HG03025 (cell line): ENCODE measurements at regions not wholly inside any gene's neighbourhood (a gene's known extent, or its start where the extent isn't known, plus 50 kb on each side); places are given as distances from the start of the nearest gene placed in this dataset.
"Not testable (repeated sequence)": the region's sequence is repeated elsewhere in the genome, so short reads cannot be mapped to it uniquely, and the experiment has no call there.

ENCODE experiments used
- ATAC-seq: cut with Tn5 transposase; IDR thresholded peaks from one replicate; pipeline ENCODE4 v1.9.1; 2021; ENCODE audit warnings: mild to moderate bottlenecking, moderate library complexity; ENCODE audit not compliant: unreplicated experiment, low FRiP score

- ATAC-seq = no peak
Measured at GRCh38 chr2:31739161-31739560, 158.4 kb upstream of the SRD5A2 start.

- ATAC-seq = no peak
Measured at GRCh38 chr2:31736695-31737454, 156.1 kb upstream of the SRD5A2 start.

- ATAC-seq = no peak
Measured at GRCh38 chr2:31735716-31736115, 155.0 kb upstream of the SRD5A2 start.

GRCh38 chr2:31729442-31730092, 148.8 kb upstream of the SRD5A2 start:
- ATAC-seq = no peak

- ATAC-seq = no peak
Measured at GRCh38 chr2:31729065-31729439, 148.3 kb upstream of the SRD5A2 start.

GRCh38 chr2:31728406-31729064, 147.8 kb upstream of the SRD5A2 start:
- no peak for ATAC-seq

DNA sequence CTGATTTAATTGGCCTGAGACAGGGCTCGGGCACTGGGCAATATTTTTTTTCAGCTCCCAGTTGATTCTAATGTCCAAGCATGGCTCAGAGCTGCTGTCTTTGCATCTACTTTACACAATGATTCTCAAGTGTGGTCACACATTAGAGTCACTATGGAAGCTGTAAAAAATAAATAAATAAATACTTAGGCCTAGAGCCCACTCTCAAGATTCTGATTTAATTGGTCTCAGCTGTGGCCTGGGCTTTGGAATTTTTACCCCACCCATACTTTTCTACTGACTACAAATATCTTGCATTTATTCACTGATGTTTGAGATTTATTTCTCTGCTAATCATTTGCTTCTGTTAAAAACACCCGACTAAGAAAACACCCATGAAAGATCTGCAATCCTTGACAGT, 145.7 kb upstream of the SRD5A2 start:
- ATAC-seq = no peak

- no peak for ATAC-seq
Measured at GRCh38 chr2:31725444-31725843, 144.7 kb upstream of the SRD5A2 start.

GRCh38 chr2:31711737-31712136, 131.0 kb upstream of the SRD5A2 start:
- no peak for ATAC-seq

GRCh38 chr2:31710121-31710520, 129.4 kb upstream of the SRD5A2 start:
- ATAC-seq = no peak

DNA sequence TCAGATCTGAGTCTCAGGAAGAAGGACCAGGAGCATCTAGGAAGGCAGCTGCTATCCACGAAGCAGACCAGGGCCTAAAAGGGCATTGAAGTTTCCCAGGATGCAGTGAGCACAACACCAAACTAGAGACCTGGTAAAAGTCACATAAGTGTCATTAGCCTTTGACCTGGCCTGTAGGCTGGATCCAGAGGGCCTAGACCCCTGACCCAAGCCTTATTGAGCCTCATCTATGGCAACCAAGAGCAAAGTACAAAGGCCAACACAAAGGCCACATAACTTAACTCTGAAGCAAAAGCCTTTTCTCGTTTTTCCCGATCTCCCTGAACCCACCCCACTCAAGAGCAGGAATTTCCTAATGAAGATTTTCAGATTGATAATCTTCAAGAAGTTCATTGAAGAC, 127.3 kb upstream of the SRD5A2 start:
- no peak for ATAC-seq

DNA sequence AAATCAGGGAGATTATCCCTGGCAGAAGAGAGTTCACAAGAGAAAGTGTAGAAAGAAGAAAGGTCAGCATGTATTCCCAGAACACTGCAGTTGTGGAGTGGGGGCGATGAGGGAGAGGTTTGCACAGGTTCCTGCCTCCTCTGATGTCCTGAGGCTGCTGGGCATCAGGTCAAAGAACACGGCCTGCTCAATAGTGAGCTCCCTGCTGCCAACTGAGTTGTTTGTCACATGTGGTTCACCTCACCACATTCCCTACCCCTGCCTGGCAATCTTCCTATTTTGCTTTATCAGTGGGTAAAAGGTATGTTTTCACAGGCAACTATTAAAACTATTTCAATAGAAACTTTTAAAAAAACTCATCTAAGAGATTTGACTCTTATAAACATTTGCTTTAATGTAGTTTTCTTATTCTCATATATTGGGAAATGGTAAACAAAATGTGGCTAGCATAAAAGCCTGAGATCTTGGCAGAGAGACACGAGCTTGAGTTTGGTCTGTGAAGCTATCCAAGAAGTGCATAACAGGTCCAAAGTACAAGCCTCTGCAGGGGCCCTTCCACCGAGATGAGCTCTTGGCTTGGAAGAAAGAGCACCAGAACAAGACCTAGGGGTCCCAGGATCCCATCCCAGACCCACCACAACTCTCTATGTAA, 123.9 kb upstream of the SRD5A2 start:
- ATAC-seq = no peak

GRCh38 chr2:31703253-31703652, 122.5 kb upstream of the SRD5A2 start:
- no peak for ATAC-seq

- ATAC-seq = no peak
Measured at GRCh38 chr2:31698722-31699121, 118.0 kb upstream of the SRD5A2 start.

GRCh38 chr2:31696068-31696467, 115.3 kb upstream of the SRD5A2 start:
- ATAC-seq = no peak

GRCh38 chr2:31694444-31694843, 113.7 kb upstream of the SRD5A2 start:
- ATAC-seq = no peak

GRCh38 chr2:31693882-31694281, 113.1 kb upstream of the SRD5A2 start:
- ATAC-seq = no peak

DNA sequence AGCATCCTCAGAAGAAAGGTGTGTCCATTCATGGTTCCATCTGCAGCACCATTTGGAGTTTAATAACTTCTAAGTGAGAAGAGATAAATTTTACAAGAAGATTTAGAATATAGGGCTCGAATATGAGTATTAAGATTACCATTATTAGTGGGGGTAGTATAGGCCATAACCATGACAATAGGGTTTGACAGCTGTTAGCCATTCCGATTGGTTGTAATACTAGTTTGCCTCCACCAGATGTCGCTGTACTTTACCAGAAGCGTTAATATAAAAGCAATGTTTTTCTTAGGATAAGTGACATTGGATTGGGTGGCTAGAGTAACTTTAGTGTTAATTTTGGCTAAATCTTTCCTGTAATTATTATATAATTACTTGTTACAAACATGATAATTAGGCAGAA, 107.5 kb upstream of the SRD5A2 start:
- ATAC-seq = no peak

DNA sequence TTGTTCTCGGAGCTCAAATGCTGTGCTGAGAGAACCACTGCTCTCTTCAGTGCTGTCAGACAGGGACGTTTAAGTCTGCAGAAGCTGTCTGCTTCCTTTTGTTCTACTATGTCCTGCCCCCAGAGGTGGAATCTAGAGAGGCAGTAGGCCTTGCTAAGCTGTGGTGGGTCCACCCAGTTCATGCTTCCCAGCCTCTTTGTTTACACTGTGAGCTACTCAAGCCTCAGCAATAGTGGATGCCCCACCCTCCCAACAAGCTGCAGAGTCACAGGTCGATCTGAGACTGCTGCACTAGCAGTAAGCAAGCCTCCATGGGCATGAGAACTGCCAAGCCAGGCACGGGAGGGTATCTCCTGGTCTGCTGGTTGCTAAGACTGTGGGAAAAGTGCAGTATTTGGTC, 102.8 kb upstream of the SRD5A2 start:
- not testable (repeated sequence) for ATAC-seq

DNA sequence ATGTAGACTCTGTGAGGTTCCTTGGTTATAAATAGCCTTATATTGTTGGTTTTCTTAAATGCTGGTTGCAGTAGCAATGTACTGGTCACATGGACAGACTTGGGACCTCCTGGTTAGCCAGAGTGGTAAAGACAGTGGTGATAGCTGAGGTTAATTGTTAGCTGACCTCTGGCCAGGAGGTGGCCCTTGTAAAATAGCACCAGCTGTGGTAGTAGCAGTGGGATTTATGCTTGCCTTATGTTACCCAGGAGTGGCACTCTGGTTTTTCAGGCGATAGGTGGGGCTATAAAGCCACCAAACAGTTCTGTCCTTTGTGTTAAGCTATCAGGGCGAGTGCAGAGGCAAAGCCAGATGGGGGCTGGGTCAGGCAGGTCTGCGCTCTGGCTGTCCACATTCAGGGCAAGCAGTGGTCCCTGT, 94.8 kb upstream of the SRD5A2 start:
- ATAC-seq = no peak

- ATAC-seq = no peak
Measured at GRCh38 chr2:31674446-31674845, 93.7 kb upstream of the SRD5A2 start.
